HG03108 (cell line): ENCODE measurements at regions not wholly inside any gene's neighbourhood (a gene's known extent, or its start where the extent isn't known, plus 50 kb on each side); places are given as distances from the start of the nearest gene placed in this dataset.

Source experiments
- ATAC-seq: cut with Tn5 transposase; IDR thresholded peaks from one replicate; pipeline ENCODE4 v1.9.1; 2021; ENCODE audit warnings: moderate library complexity; ENCODE audit not compliant: unreplicated experiment

DNA sequence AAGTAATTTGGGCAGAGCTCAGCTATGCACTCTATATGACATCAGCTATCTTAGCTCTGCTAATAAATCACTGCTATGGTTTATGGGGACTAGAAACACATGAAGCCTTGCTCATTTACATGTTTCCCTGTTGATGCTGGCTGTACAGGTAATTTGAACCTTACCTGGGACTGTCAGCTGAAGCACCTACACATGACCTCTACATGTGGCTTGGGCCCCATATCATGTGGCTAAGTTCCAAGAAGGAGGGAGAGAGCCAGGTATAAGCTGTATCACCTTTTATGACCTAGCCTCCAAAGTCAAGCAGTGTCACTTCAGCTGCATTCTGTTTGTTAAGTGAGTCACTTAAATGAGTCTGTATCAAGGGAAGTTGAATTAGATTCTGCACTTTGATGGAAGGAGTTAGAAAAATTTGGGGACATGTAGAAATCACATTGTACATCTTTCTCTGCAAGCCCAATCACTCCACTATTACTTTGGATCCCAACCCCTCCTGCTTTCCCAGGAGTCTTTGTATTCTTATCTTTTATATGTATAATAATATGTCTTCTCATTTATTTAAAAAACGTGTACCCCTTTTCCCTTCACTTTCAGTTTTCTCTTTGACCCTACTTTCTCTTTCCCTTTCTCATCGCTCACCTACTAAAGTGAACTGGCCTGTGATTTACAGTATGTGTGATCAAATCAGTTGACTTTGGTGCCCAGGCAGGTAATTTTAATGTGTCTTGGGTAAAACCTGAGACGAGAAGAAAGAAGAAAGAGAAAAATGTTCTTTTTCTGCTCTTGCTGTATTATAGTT is 53.4 kb upstream of the PRKACB start:
- ATAC-seq: no peak

DNA sequence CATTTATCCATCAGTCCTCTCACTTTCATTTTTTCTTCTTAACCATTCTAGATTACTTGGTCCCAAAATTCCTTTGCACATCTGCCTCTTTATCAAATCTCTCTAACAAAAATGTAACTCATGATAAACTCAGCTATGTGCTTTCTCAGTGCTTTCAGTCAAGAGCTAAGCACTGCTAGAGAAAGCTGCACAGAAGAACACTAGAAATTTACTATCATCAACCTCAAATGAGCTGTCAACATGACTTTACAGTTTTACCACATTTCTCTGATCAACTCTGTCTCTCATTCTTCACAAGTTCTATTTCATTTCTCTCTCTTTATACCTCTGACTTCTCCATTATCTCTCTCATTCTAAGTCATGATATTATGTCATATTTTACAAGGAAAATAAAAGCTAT is 54.2 kb upstream of the PRKACB start:
- no peak for ATAC-seq

DNA sequence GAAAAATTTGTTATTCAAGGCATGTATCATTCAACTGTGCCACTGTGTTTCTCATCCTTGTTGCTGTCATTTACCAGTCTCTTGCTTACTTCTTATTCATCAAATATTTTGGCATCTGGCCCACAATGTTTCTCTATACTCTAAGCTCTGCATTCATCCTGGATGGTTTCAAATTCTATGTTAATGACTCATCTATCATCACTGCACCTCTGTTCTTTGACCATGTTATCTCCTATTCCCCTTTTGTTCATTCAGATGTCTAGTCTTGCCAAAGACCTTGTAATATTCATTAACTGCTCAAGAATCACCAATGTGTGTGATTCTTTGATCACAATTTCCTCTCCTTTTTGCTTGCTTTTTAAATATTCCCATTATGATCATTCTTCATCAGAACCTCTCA is 54.6 kb upstream of the PRKACB start:
- no peak for ATAC-seq

DNA sequence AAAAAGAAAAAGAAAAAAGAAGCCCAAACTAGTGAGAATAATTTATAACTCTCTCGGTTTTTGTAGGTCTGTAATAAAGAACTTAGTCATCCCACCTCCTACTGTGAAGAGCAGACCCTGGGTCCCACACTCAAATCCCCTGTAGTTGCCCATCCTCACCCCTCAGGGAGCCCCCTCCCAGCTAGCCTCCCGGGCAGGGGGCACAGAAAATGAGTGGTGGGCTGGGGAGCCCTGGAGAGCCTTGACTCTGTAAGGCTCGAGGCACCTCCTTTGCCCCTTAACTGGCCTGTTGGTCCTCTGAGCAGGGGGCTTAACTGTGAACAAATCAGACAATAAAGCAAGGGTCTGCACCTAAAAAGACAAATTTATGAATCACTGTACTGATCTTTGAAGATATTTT is 57.5 kb upstream of the PRKACB start:
- ATAC-seq: no peak

DNA sequence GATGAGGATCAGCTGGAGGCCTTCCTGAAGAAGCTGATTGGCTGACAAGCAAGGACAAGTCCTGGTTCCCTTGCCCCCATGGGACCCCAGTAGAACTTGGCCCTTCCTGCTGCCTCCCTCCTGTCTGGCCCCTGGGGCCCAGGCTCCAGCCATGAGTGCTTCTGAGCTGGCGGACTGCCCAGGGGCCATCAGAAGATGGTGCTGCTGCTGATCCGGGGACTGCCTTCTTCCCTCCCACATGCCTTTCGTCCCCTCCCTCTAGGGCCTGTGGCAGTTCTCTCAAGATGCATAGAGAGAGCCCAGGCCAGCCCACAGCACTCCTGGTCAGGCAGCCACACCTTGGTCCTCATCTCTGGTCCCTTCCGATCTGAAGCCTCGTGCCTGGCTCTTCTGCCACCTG is 57.9 kb upstream of the PRKACB start:
- ATAC-seq: no peak

DNA sequence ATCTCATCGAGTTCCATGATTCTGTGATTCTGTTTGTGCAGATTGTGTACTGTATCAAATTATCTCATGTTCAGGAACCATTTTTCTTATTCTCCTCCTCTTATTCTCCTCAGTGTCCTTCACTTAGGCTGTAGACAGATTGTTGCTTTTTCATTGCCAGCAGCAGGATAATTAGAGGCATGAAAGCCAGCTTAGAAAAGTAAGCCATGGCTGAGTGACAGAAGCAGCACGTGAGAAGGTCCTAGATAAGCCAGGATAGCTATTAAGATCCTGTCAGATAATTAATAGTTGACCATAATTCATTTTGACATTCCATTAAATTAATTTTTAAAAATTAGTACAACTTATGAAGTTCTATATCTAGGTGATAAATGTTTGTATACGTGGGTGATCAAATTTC is 60.8 kb upstream of the PRKACB start:
- ATAC-seq: no peak

DNA sequence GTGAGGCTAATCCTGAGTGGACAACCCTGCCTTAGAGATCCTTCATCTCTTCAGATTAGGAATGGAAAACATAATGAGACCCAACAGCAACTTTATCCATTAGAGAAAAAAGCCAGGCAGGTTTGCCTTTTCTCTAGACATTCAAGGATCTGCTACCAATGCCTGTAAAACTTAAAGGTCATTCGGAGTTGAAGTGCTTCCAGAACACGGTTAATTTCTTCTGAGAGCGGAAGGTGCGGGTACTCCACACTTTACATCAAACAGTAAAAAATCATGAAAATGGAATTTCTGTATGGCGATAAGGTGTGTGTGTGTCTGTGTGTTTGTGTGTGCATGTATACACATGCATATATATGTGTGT is 65.2 kb upstream of the PRKACB start:
- ATAC-seq: no peak

DNA sequence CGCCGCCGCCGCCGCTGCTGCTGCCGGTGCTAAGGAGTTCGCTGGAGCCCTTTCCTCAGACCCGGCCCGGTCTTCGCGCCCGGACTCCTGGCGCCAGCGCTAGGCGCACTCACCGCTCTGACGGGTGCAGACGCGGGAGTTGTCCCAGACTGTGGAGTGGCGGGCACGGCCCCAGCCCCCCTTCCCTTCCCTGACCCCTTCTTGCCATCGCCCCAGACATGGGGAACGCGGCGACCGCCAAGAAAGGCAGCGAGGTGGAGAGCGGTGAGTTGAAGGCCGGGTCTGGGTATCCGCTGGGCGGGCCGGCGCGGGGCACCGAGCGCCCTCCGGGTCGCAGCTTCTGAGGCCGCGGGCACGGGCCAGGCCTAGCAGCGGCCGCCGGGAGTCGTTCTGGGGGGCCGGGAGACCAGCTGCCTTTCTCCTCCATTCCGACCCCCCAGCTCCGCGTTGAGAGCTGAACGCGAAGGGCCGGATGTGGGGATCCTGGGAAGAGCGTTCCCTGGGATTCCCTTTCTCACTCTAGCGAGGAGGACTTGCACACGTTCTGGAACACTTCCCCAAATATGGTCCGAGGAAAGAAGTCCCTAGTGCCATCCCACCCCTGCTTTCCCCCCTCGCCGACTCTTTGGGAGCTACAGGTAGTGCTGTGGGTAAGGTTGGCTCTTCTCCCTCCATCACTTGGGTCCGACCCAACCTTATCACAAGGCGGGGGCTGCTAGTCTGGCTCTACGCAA is 65.8 kb upstream of the PRKACB start:
- peak; percentile 39 for ATAC-seq

DNA sequence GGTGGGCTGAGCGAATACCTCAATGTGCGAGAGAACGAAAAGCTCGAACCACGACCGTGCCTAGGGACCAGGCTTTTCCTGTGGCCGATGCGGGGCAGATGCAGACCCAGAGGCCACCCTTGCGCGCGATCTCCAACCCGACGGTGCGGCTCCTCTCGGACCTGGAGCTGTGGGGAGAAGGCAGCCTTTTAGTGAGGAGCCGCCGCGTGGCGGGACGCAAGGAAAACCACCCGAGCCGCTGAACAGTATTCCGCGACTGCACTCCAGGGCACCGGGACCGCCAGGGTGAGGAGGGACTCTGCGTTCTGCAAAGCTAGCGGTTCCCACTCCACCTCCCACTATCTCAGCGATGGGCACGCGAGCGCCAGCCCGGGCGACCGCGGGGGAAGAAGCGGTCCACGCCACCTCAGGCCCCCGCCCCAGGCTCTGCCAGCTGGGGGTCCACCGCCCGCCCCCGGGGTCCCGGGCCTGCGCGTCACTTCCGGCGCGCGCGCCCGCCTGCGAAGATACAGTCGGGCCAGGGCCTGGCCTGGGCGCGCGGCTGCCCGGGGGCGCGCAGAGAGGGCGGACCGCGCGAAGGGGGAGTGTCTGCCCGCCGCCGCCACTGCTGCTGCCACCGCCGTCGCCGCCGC is 66.5 kb upstream of the PRKACB start:
- peak; percentile 95 for ATAC-seq

DNA sequence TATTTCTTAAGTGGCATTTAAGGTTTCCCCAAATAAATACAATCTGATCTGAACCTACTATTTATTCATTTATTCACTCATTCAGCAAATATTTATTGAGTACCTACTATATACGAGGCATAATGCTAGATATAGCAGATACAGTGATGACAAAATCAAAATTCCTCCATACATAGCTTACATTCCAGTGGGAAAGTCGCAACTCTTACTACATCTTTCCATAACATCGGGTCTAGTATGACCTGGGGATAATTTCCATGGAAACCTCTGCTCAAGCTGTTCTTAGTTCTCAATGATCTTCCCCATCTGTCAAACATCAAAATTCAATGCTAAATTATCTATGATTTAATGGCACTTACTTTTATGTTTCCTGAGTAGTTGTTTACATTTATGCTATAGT is 70.8 kb upstream of the PRKACB start:
- no peak for ATAC-seq

DNA sequence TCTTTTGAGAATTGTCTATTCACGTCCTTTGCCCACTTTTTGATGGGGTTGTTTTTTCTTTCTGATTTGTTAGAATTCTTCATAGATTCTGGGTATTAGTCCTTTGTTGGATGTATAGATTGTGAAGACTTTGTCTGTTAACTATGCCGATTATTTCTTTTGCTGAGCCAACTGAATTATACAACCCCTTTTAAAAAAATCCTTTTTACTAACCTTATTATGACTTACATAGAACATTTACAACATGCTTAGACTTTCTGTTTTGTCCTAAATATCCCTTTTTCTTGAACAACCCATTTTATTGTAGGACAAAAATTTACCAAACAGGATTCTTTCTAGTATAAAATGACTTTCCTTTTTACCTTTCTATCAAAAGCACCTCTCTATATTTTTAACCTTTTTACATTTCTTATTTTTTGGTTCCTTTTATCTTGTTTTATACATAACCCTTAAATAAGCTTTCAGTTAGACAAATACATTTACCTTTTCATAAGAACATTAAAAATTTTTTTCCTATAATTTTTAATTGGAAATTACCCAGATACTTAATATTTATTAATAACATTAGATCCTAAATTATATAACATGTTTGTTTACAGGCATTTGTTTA is 70.4 kb upstream of the TTLL7 start:
- no peak for ATAC-seq

DNA sequence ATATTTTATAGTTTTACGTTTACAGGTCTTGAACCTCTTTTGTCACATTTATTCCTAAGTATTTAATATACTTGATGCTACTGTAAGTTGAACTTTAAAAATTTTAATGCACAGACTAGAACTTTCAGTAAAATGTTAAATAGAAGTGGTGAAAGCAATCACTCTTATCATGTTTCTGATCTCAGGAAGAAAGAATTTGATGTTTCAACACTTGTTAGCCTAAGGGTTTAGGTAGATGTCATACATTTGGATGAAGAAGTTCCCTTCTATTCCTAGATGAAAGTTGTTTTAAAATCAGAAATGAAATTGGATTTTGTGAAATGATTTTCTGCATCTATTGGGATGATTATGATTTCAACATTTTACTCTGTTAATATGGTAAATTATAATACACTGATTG is 63.6 kb upstream of the TTLL7 start:
- ATAC-seq: no peak

DNA sequence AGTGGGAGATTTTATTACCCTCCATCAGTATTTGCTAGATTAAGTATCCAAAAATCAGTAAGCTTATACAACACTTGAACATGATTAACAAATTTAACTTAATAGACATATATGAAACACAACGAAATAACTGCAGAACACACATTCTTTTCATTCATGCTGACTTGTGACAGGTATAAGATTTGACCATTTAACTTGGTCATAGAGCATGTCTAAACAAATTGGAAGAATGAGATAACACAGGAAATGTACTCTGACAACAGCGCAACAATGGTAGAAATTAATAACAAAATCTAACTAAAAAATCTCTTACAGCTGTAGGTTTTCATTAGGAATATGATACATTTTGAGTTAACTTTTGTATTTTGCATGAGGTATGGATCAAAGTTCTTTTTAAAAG is 62.4 kb upstream of the TTLL7 start:
- ATAC-seq: no peak

DNA sequence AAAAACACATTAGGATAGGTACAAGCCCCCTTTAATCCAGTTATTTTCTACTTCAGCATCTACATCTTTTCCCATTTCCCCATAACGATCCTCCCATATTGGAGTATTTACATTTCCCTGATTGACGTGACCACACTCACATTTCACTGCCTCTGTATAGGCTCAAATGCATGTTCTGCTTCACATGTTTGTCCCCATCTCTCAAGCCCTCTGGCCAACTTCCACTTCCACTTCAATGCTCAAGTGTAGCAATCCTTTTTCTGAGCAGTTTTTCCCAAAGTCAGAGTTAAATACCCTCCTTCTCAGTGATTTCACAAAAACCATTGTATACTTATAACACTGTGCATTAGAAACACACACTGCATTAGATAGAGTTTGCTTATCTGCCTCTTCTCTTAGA is 61.8 kb upstream of the TTLL7 start:
- no peak for ATAC-seq

DNA sequence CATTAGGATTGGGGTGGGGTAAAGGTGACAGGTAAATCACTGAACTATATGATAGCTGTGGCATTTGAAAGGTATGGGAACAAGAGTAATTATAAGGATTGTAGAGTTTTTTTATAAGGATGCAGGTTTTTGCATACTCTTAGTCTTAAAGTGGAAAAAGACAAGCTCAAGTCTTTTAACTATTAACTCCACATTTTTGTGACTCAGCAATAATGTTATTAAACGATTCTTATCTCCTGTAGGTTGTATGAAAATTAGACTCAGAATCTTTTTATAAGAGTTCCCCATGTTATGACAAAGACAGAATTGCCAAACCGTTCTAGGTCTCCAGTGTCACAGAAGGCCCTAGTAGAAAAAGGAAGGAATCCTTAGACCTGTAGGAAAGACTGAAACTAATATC is 49.9 kb upstream of the TTLL7 start:
- ATAC-seq: no peak
